HCT116 (cell line): ENCODE measurements at regions not wholly inside any gene's neighbourhood (a gene's known extent, or its start where the extent isn't known, plus 50 kb on each side); places are given as distances from the start of the nearest gene placed in this dataset.

Experiments
- ATAC-seq: fragments of 200-7000 bp; cut with Tn5 transposase; 2 replicates; pipeline ENCODE4 v1.9.1; 2020; ENCODE audit warnings: mild to moderate bottlenecking, moderate library complexity
- BruUV-seq: library from RNA; stranded (reverse); fragments of 400-500 nt; replicated peaks from 2 replicates; lab custom pipeline; 2021; lab: Mats Ljungman, UMichigan
- CTCF ChIA-PET: fragments of 300-600 bp; sonication (Branson Sonifier 250); formaldehyde crosslinking; loops from one replicate; lab custom pipeline; 2021; ENCODE audit warnings: antibody characterized with exemption; lab: Charles Lee
- POLR2A ChIA-PET: fragments of 300-600, 350-600 bp; sonication (Branson Sonifier 250); formaldehyde crosslinking; loops from one replicate; lab custom pipeline; 2021; ENCODE audit warnings: antibody characterized with exemption; lab: Charles Lee
- RAD21 ChIA-PET, 2 experiments: fragments of 300-600 bp; sonication (Branson Sonifier 250); formaldehyde crosslinking; loops; one replicate each; lab custom pipeline; 2023; ENCODE audit warnings: low total read pairs in 2 of 2; ENCODE audit not compliant: uncharacterized antibody in 2 of 2, unreplicated experiment in 2 of 2, low non-redundant PET in 1 of 2; lab: Charles Lee
- DNase-seq: peaks from one replicate; pipeline ENCODE4 v3.0.0-alpha.2; 2010; ENCODE audit warnings: low read depth, low spot score
- H2AFZ ChIP-seq: fragments of 200-600 bp; shearing (Covaris generic), sonication (generic); 2 replicates; pipeline ENCODE4 v1.6.1; 2017; ENCODE audit warnings: low read depth, mixed run types, mixed read lengths, antibody characterized with exemption, low read length; ENCODE audit not compliant: poor library complexity, severe bottlenecking
- H3K27ac ChIP-seq: 2 replicates; pipeline ENCODE4 v1.5.1; 2012; ENCODE audit warnings: low read depth, low read length
- H3K27me3 ChIP-seq: fragments of 200-600 bp; sonication (generic); 2 replicates; pipeline ENCODE4 v1.6.1; 2016; ENCODE audit warnings: mixed run types, low read length, mixed read lengths; ENCODE audit not compliant: insufficient read depth
- H3K36me3 ChIP-seq, 2 experiments: fragments of 200-500 bp in 1 of 2; fragments of 200-600 bp in 1 of 2; sonication (Bioruptor generic) in 1 of 2; sonication (generic) in 1 of 2; 2 replicates each; pipeline versions ENCODE4 v1.5.1 to v1.6.1; 2014 to 2016; ENCODE audit warnings: low read length in 2 of 2, inconsistent platforms in 1 of 2, mixed read lengths in 1 of 2, mixed run types in 1 of 2; ENCODE audit not compliant: insufficient read depth in 2 of 2, control insufficient read depth in 1 of 2
- H3K4me1 ChIP-seq, 2 experiments: fragments of 200-600 bp in 1 of 2; sonication (generic) in 1 of 2; 2 replicates each; pipeline versions ENCODE4 v1.5.1 to v1.6.1; 2012 to 2017; ENCODE audit warnings: low read length in 2 of 2, inconsistent platforms in 1 of 2, mild to moderate bottlenecking in 1 of 2, mixed read lengths in 1 of 2, mixed run types in 1 of 2, moderate library complexity in 1 of 2; ENCODE audit not compliant: insufficient read depth in 2 of 2, control insufficient read depth in 1 of 2
- H3K4me2 ChIP-seq: fragments of 200-600 bp; sonication (generic); 2 replicates; pipeline ENCODE4 v1.6.1; 2017; ENCODE audit warnings: mixed run types, low read length, mixed read lengths
- H3K4me3 ChIP-seq, 2 experiments: fragments of 200-600 bp in 1 of 2; sonication (generic) in 1 of 2; replicated peaks in 1 of 2; 2 replicates each; pipeline ENCODE4 v1.5.1; 2011 to 2016; ENCODE audit warnings: low read length in 2 of 2, control low read depth in 1 of 2, low read depth in 1 of 2, mild to moderate bottlenecking in 1 of 2, mixed read lengths in 1 of 2, mixed run types in 1 of 2
- H3K79me2 ChIP-seq: fragments of 200-600 bp; sonication (generic); 2 replicates; pipeline ENCODE4 v1.6.1; 2017; ENCODE audit warnings: mild to moderate bottlenecking, mixed run types, low read length, moderate library complexity, mixed read lengths; ENCODE audit not compliant: insufficient read depth
- H3K9ac ChIP-seq: fragments of 200-600 bp; sonication (generic); 2 replicates; pipeline ENCODE4 v1.6.1; 2016; ENCODE audit warnings: low read length, mixed read lengths
- H3K9me2 ChIP-seq: fragments of 200-600 bp; sonication (generic), shearing (Covaris generic); 2 replicates; pipeline ENCODE4 v1.6.1; 2017; ENCODE audit warnings: mixed run types, mild to moderate bottlenecking, moderate library complexity; ENCODE audit not compliant: insufficient read depth
- H3K9me3 ChIP-seq, 2 experiments: fragments of 200-500 bp in 1 of 2; fragments of 200-600 bp in 1 of 2; sonication (Bioruptor generic) in 1 of 2; sonication (generic) in 1 of 2; 2 replicates each; pipeline ENCODE4 v1.6.1; 2014 to 2017; ENCODE audit warnings: low read length in 2 of 2, mixed read lengths in 2 of 2, inconsistent platforms in 1 of 2, low read depth in 1 of 2, mild to moderate bottlenecking in 1 of 2, mixed run types in 1 of 2, moderate library complexity in 1 of 2; ENCODE audit not compliant: control insufficient read depth in 1 of 2, insufficient read depth in 1 of 2
- H4K20me1 ChIP-seq: fragments of 200-600 bp; sonication (generic), shearing (Covaris generic); 2 replicates; pipeline ENCODE4 v1.6.1; 2017; ENCODE audit warnings: mixed run types, mild to moderate bottlenecking, moderate library complexity; ENCODE audit not compliant: insufficient read depth
- CBX3 ChIP-seq: IDR thresholded peaks from 2 replicates; pipeline ENCODE4 v1.6.1; 2012; ENCODE audit warnings: low read depth
- CEBPB ChIP-seq: IDR thresholded peaks from 2 replicates; pipeline ENCODE4 v1.6.1; 2012; ENCODE audit warnings: low read depth
- ELF1 ChIP-seq: IDR thresholded peaks from 2 replicates; pipeline ENCODE4 v1.6.1; 2012; ENCODE audit warnings: low read depth, borderline replicate concordance
- EZH2 ChIP-seq: fragments of 200-600 bp; sonication (generic); IDR thresholded peaks from 2 replicates; pipeline ENCODE4 v1.6.1; 2017; ENCODE audit warnings: antibody characterized with exemption, mixed run types
- EZH2phosphoT487 ChIP-seq: fragments of 200-600 bp; IDR thresholded peaks from 2 replicates; pipeline ENCODE4 v1.6.1; 2018; ENCODE audit warnings: antibody characterized with exemption, borderline replicate concordance
- POLR2A ChIP-seq: IDR thresholded peaks from 2 replicates; pipeline ENCODE4 v1.7.0; 2011; ENCODE audit warnings: borderline replicate concordance; ENCODE audit not compliant: insufficient read depth, insufficient read length; ENCODE audit errors: extremely low read depth
- POLR2AphosphoS5 ChIP-seq: IDR thresholded peaks from 2 replicates; pipeline ENCODE4 v1.6.1; 2011; ENCODE audit warnings: mild to moderate bottlenecking, low read depth, low read length, moderate library complexity
- RAD21 ChIP-seq: IDR thresholded peaks from 2 replicates; pipeline ENCODE4 v1.6.1; 2012; ENCODE audit warnings: low read depth, mild to moderate bottlenecking
- SIN3A ChIP-seq: IDR thresholded peaks from 2 replicates; pipeline ENCODE4 v1.6.1; 2012; ENCODE audit warnings: low read depth
- SP1 ChIP-seq: IDR thresholded peaks from 2 replicates; pipeline ENCODE4 v1.6.1; 2012; ENCODE audit warnings: low read depth
- SRF ChIP-seq: IDR thresholded peaks from 2 replicates; pipeline ENCODE4 v1.6.1; 2012; ENCODE audit warnings: low read depth
- YY1 ChIP-seq: IDR thresholded peaks from 2 replicates; pipeline ENCODE4 v1.6.1; 2011; ENCODE audit warnings: low read length, low read depth, moderate library complexity, mild to moderate bottlenecking; ENCODE audit not compliant: insufficient replicate concordance; ENCODE audit errors: extremely low read depth
- ZNF274 ChIP-seq: fragments of 200-500 bp; sonication (Bioruptor generic); IDR thresholded peaks from 2 replicates; pipeline ENCODE4 v1.6.1; 2014; ENCODE audit warnings: mild to moderate bottlenecking, low read depth, low read length, inconsistent platforms
- intact Hi-C: fragments of 100-400 bp; cut with micrococcal nuclease; formaldehyde crosslinking; loops from 2 replicates; pipeline ENCODE4 v1.10.0; 2022
- TF ChIP-seq, protein P1 (sequence below): IDR thresholded peaks from 2 replicates; pipeline ENCODE4 v1.6.1; 2012
- TF ChIP-seq, protein P2 (sequence below), 3 experiments: fragments of 200-600 bp in 1 of 3; sonication (generic) in 1 of 3; IDR thresholded peaks in 2 of 3; conservative IDR thresholded peaks in 1 of 3; 2 replicates each; pipeline ENCODE4 v1.5.1; 2012 to 2017; ENCODE audit warnings: low read depth in 2 of 3, low read length in 2 of 3, antibody characterized with exemption in 1 of 3, borderline replicate concordance in 1 of 3, control low read depth in 1 of 3, mild to moderate bottlenecking in 1 of 3, mixed read lengths in 1 of 3, mixed run types in 1 of 3, moderate library complexity in 1 of 3; ENCODE audit not compliant: insufficient read depth in 1 of 3
- TF ChIP-seq, protein P3 (sequence below): IDR thresholded peaks from 2 replicates; pipeline ENCODE4 v1.6.1; 2012

DNA sequence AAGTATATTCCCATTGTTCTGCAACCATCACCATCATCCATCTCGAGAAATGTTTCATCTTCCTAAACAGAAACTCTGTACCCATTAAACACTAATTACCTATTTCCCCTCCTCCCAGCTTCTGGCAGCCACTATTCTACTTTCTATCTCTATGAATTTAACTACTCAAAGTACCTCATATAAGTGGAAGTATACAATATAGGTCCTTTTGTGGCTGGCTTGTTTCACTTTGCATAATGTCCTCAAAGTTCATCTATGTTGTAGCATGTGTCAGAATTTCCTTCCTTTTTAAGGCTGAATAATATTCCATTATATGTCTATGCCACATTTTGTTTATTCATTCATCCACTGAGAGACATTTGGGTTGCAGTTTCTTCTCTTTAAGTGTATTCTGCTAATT lies 159.4 kb downstream of the KCNRG start:
- Histone ChIP-seq H4K20me1 (no peaks in the 10 kb centered on the region), H3K9me3 (no peaks in the 10 kb centered on the region), H3K9me2 (no peaks in the 10 kb centered on the region), H2AFZ (no peak overlapping the region), H3K9ac (no peak overlapping the region), H3K79me2 (no peaks in the 10 kb centered on the region), H3K27me3 (no peaks in the 10 kb centered on the region), H3K4me1 (no peaks in the 10 kb centered on the region), H3K27ac (no peak overlapping the region), H3K4me3 (no peak overlapping the region), H3K4me2 (no peak overlapping the region), H3K36me3 (no peaks in the 10 kb centered on the region)
- ATAC-seq (no peak), DNase-seq (no peak)
- intact Hi-C loops, result no loop called here
- TF ChIP-seq EZH2phosphoT487 (no peak), POLR2A (no peak), CEBPB (no peak), RAD21 (no peak), SRF (no peak), POLR2AphosphoS5 (no peak), EZH2 (no peak)
- POLR2A ChIA-PET, result no interaction called here
- BruUV-seq, result no TSS peak
- CTCF ChIA-PET, result no interaction called here
- RAD21 ChIA-PET, result no interaction called here

DNA sequence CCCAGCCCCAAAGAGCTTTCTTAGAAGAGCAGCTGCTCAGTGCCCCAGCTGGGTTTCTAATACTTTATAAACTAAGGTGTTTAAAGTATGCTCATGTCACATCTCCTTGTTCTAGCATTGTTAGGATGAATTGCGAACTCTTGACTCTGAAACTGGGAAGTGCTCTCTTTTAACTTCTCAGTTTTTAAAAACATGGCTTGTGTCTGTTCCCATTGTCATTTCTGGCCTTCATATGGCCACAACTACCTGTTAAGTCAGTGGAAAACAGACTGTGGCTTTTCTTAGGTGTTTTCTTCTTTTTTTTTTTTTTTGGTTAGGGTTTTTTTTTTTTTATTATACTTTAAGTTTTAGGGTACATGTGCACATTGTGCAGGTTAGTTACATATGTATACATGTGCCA lies 164.7 kb downstream of the KCNRG start:
- intact Hi-C loops, result no loop called here
- ATAC-seq, result no peak
- CTCF ChIA-PET, result no interaction called here
- Histone ChIP-seq H3K79me2 (no peaks in the 10 kb centered on the region), H3K9me2 (no peaks in the 10 kb centered on the region), H4K20me1 (no peaks in the 10 kb centered on the region), H3K27me3 (no peaks in the 10 kb centered on the region), H3K4me1 (no peaks in the 10 kb centered on the region), H3K9ac (no peak overlapping the region), H3K4me2 (no peak overlapping the region), H3K27ac (no peak overlapping the region), H3K4me3 (no peak overlapping the region), H3K36me3 (no peaks in the 10 kb centered on the region), H3K9me3 (no peaks in the 10 kb centered on the region), H2AFZ (no peak overlapping the region)
- POLR2A ChIA-PET, result no interaction called here
- DNase-seq, result no peak
- no TSS peak for BruUV-seq
- TF ChIP-seq, protein P1, sequence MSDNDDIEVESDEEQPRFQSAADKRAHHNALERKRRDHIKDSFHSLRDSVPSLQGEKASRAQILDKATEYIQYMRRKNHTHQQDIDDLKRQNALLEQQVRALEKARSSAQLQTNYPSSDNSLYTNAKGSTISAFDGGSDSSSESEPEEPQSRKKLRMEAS, result no peak
- TF ChIP-seq EZH2 (no peak), ELF1 (no peak), SIN3A (no peak), SP1 (no peak), EZH2phosphoT487 (no peak), ZNF274 (no peak), CBX3 (no peak), YY1 (no peak), POLR2AphosphoS5 (no peak)
- TF ChIP-seq, protein P2, sequence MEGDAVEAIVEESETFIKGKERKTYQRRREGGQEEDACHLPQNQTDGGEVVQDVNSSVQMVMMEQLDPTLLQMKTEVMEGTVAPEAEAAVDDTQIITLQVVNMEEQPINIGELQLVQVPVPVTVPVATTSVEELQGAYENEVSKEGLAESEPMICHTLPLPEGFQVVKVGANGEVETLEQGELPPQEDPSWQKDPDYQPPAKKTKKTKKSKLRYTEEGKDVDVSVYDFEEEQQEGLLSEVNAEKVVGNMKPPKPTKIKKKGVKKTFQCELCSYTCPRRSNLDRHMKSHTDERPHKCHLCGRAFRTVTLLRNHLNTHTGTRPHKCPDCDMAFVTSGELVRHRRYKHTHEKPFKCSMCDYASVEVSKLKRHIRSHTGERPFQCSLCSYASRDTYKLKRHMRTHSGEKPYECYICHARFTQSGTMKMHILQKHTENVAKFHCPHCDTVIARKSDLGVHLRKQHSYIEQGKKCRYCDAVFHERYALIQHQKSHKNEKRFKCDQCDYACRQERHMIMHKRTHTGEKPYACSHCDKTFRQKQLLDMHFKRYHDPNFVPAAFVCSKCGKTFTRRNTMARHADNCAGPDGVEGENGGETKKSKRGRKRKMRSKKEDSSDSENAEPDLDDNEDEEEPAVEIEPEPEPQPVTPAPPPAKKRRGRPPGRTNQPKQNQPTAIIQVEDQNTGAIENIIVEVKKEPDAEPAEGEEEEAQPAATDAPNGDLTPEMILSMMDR (IDR thresholded peaks at IDR 0.05 in 2 of 3, conservative IDR thresholded peaks at IDR 0.05 in 1 of 3; ENCODE audit: borderline replicate concordance in 1 of 3, insufficient read depth in 1 of 3, low read depth in 2 of 3, low read length in 2 of 3), result no peak
- TF ChIP-seq, protein P3, sequence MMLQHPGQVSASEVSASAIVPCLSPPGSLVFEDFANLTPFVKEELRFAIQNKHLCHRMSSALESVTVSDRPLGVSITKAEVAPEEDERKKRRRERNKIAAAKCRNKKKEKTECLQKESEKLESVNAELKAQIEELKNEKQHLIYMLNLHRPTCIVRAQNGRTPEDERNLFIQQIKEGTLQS, result no peak
- RAD21 ChIA-PET, result no interaction called here
